ENCODE measurements at regions not wholly inside any gene's neighbourhood (a gene's known extent, or its start where the extent isn't known, plus 50 kb on each side); places are given as distances from the start of the nearest gene placed in this dataset.

DNA sequence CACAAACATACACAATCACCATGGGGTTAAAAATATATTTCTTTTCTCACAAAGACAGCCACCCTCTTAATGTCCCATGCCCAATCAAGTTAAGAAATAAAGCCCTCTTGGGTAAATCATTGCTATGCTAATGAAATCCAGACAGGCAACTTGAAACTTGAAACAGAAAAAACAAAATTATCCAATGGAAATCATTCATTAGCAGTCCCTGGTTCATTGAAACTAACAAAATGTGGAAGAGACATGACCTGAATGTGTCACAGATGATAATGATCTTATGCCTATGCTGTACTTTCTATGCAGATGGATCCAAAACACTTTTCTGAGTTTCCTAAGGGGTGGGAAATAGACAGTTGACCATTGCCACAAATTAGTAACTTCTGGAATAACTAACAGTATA, 983.7 kb downstream of the MCTP2 start:
- TF ChIP-seq, protein P1, sequence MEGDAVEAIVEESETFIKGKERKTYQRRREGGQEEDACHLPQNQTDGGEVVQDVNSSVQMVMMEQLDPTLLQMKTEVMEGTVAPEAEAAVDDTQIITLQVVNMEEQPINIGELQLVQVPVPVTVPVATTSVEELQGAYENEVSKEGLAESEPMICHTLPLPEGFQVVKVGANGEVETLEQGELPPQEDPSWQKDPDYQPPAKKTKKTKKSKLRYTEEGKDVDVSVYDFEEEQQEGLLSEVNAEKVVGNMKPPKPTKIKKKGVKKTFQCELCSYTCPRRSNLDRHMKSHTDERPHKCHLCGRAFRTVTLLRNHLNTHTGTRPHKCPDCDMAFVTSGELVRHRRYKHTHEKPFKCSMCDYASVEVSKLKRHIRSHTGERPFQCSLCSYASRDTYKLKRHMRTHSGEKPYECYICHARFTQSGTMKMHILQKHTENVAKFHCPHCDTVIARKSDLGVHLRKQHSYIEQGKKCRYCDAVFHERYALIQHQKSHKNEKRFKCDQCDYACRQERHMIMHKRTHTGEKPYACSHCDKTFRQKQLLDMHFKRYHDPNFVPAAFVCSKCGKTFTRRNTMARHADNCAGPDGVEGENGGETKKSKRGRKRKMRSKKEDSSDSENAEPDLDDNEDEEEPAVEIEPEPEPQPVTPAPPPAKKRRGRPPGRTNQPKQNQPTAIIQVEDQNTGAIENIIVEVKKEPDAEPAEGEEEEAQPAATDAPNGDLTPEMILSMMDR (conservative IDR thresholded peaks at IDR 0.05; ENCODE audit: low read depth in 2 of 2): no peak
- no peak for TF ChIP-seq EZH2 (IDR thresholded peaks at IDR 0.05; ENCODE audit: low read depth, unreplicated experiment)
- no peak for TF ChIP-seq ZNF114 (CRISPR knock-in tag; IDR thresholded peaks at IDR 0.05)
- TF ChIP-seq POLR2AphosphoS5 (IDR thresholded peaks at IDR 0.05; ENCODE audit: low read depth): no peak
- TF ChIP-seq NANOG (IDR thresholded peaks at IDR 0.05; ENCODE audit: borderline replicate concordance): no peak
- no peak for TF ChIP-seq STAT1 (IDR thresholded peaks at IDR 0.05; ENCODE audit: unreplicated experiment)
- TF ChIP-seq, protein P2, sequence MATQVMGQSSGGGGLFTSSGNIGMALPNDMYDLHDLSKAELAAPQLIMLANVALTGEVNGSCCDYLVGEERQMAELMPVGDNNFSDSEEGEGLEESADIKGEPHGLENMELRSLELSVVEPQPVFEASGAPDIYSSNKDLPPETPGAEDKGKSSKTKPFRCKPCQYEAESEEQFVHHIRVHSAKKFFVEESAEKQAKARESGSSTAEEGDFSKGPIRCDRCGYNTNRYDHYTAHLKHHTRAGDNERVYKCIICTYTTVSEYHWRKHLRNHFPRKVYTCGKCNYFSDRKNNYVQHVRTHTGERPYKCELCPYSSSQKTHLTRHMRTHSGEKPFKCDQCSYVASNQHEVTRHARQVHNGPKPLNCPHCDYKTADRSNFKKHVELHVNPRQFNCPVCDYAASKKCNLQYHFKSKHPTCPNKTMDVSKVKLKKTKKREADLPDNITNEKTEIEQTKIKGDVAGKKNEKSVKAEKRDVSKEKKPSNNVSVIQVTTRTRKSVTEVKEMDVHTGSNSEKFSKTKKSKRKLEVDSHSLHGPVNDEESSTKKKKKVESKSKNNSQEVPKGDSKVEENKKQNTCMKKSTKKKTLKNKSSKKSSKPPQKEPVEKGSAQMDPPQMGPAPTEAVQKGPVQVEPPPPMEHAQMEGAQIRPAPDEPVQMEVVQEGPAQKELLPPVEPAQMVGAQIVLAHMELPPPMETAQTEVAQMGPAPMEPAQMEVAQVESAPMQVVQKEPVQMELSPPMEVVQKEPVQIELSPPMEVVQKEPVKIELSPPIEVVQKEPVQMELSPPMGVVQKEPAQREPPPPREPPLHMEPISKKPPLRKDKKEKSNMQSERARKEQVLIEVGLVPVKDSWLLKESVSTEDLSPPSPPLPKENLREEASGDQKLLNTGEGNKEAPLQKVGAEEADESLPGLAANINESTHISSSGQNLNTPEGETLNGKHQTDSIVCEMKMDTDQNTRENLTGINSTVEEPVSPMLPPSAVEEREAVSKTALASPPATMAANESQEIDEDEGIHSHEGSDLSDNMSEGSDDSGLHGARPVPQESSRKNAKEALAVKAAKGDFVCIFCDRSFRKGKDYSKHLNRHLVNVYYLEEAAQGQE (IDR thresholded peaks at IDR 0.05; ENCODE audit: unreplicated experiment): no peak
- no peak for TF ChIP-seq EZH2phosphoT487 (IDR thresholded peaks at IDR 0.05; ENCODE audit: unreplicated experiment)
- TF ChIP-seq JUNB (IDR thresholded peaks at IDR 0.05; ENCODE audit: unreplicated experiment): no peak
